GM23248 (cell line): ENCODE measurements at regions not wholly inside any gene's neighbourhood (a gene's known extent, or its start where the extent isn't known, plus 50 kb on each side); places are given as distances from the start of the nearest gene placed in this dataset.

Source experiments
- EZH2 ChIP-seq: fragments of 200-600 bp; sonication (generic); IDR thresholded peaks from 2 replicates; pipeline ENCODE4 v1.6.1; 2018; ENCODE audit warnings: antibody characterized with exemption, mild to moderate bottlenecking; ENCODE audit not compliant: insufficient read depth, poor library complexity, severe bottlenecking
- EZH2phosphoT487 ChIP-seq: fragments of 200-600 bp; sonication (generic); IDR thresholded peaks from 2 replicates; pipeline ENCODE4 v1.6.1; 2018; ENCODE audit warnings: antibody characterized with exemption, moderate library complexity, mild to moderate bottlenecking, low read depth; ENCODE audit not compliant: insufficient read depth

GRCh38 chr11:79686703-79687419 is 246.0 kb upstream of the TENM4 start:
- TF ChIP-seq EZH2 = no peak
- TF ChIP-seq EZH2phosphoT487 = no peak
